RWPE1 (cell line): ENCODE measurements at regions not wholly inside any gene's neighbourhood (a gene's known extent, or its start where the extent isn't known, plus 50 kb on each side); places are given as distances from the start of the nearest gene placed in this dataset.

Source experiments
- CTCF ChIA-PET: fragments of 350-600 bp; sonication (Branson Sonifier 250); formaldehyde crosslinking; extraction: SDS; loops from one replicate; lab custom pipeline; 2021; lab: Yijun Ruan, JAX
- POLR2A ChIA-PET: fragments of 400-600 bp; formaldehyde crosslinking; extraction: SDS; loops from one replicate; lab custom pipeline; 2020; ENCODE audit warnings: antibody characterized with exemption; ENCODE audit not compliant: low non-redundant PET; lab: Yijun Ruan, JAX
- DNase-seq: peaks from one replicate; pipeline ENCODE4 v3.0.0; 2012; ENCODE audit warnings: low spot score
- H3K27ac ChIP-seq: fragments of 450-650 bp; 2 replicates; pipeline ENCODE4 v1.5.1; 2017
- TF ChIP-seq, protein P1 (sequence below): fragments of 450-650 bp; conservative IDR thresholded peaks from 2 replicates; pipeline ENCODE4 v1.5.1; 2017; ENCODE audit warnings: low read depth, mild to moderate bottlenecking

DNA sequence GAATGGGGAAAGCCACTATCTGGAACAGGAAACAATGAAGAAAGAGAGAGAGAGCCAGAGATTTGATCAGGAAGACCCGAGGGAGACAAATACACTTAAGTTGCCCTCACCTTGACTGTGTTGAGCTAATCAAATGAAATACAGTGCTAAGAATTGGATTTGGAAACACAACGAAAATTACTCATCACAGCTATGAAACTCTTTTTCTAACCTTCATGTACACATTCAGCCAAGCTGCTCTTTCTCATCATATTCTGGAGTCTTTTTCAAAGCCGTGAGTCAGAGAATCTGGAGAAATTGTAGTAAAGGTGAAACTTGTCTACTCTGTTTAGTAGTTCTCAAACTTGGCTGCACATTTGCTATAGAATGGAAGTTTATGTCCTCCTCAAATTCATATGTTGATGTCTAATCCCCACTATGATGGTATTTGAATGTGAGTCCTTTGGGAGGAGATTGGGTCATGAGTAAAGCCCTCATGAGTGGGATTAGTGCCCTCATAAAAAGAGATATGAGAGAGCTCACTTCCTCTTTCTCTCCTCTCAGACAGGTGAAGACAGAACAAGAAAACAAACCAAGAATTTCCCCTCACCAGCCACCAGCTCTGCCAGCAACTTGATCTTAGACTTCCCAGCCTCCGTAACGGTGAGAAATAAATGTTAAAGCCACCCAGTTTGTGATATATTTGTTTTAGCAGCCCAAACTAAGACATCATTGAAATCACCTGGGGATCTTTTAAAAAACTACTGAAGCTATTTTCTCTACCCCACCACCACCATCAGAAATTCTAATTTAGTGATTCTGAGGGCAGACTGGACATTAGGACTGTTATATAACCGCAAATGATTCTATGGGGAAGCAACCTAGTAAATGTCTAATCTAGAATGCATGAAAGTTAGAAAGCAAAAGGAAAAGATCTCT lies 143.6 kb upstream of the GRM7 start:
- TF ChIP-seq, protein P1, sequence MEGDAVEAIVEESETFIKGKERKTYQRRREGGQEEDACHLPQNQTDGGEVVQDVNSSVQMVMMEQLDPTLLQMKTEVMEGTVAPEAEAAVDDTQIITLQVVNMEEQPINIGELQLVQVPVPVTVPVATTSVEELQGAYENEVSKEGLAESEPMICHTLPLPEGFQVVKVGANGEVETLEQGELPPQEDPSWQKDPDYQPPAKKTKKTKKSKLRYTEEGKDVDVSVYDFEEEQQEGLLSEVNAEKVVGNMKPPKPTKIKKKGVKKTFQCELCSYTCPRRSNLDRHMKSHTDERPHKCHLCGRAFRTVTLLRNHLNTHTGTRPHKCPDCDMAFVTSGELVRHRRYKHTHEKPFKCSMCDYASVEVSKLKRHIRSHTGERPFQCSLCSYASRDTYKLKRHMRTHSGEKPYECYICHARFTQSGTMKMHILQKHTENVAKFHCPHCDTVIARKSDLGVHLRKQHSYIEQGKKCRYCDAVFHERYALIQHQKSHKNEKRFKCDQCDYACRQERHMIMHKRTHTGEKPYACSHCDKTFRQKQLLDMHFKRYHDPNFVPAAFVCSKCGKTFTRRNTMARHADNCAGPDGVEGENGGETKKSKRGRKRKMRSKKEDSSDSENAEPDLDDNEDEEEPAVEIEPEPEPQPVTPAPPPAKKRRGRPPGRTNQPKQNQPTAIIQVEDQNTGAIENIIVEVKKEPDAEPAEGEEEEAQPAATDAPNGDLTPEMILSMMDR = no peak
- ChIA-PET POLR2A (no interaction called here), CTCF (no interaction called here)
- H3K27ac ChIP-seq = no peak overlapping the region
- DNase-seq = no peak

GRCh38 chr3:6719999-6720398 lies 140.9 kb upstream of the GRM7 start:
- POLR2A ChIA-PET = no interaction called here
- TF ChIP-seq, protein P1 = no peak
- CTCF ChIA-PET = no interaction called here
- H3K27ac ChIP-seq = no peak overlapping the region
- no peak for DNase-seq

GRCh38 chr3:6721491-6721890 lies 139.4 kb upstream of the GRM7 start:
- TF ChIP-seq, protein P1 = no peak
- no peak overlapping the region for H3K27ac ChIP-seq
- POLR2A ChIA-PET = no interaction called here
- CTCF ChIA-PET = no interaction called here
- no peak for DNase-seq

DNA sequence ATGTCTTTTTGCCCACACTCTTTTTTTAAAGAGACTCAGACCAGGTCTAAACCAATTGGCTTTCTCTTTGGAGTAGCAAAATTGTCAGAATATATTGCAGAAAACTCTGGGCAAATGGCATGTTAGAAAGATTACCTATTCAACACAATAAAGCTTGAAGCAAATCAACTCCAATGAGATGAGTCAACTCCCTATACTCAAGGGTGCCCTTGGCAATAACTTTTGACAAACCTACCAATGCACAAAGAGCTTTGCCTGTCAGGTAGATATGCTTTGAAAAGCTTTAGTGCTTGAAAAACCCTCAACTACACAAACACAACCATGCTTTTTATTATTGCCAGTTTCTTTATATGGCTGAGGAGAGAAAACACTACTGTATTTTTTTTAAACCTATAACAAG lies 137.7 kb upstream of the GRM7 start:
- DNase-seq = no peak
- CTCF ChIA-PET = no interaction called here
- no peak overlapping the region for H3K27ac ChIP-seq
- POLR2A ChIA-PET = no interaction called here
- TF ChIP-seq, protein P1 = no peak

DNA sequence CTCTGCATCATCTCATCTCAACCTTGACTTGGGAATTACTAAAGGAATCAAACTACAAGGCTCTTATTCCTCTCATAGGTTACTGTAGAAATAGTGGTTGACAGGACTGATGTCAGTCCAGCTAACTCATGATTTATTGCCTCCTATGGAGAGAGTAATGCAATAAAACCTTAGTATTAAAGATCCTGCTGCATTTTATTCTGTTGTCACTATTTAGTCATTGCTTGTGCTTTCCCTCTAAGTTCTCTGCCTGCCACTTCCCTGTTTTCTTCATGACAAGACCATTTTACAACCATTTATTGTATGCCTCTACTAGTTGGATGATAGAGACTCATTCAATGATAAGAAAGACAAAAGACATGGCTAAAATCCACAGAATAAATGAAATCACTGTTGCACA lies 134.1 kb upstream of the GRM7 start:
- DNase-seq = no peak
- ChIA-PET POLR2A (no interaction called here), CTCF (no interaction called here)
- no peak overlapping the region for H3K27ac ChIP-seq
- TF ChIP-seq, protein P1 = no peak

DNA sequence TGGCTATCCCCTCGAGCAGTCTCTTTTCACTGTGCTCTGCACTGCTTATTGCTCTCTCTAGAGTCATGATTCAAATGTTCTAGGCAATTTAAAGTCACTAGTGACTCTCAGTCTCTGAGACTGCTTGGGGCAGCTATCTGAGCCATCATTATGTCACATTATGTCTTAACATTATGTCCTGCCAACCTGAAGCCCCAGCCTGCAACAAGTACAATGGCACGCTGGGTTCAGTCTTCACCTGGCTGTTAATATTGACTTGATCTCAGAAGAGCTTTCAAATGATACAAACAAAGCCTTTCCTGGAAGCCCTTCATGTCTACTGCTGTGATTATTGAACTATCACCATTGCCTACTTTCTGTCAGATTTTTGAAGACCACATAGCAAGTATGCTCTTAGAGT lies 128.1 kb upstream of the GRM7 start:
- TF ChIP-seq, protein P1 = no peak
- H3K27ac ChIP-seq = no peak overlapping the region
- ChIA-PET POLR2A (no interaction called here), CTCF (no interaction called here)
- DNase-seq = no peak
